NCI-H748 (cell line): ENCODE measurements at regions not wholly inside any gene's neighbourhood (a gene's known extent, or its start where the extent isn't known, plus 50 kb on each side); places are given as distances from the start of the nearest gene placed in this dataset.

Experiments used
- DNase-seq: peaks from one replicate; lab custom pipeline; 2025; ENCODE audit not compliant: unreplicated experiment; lab: John Stamatoyannopoulos, UW

- DNase-seq: no peak
Measured at GRCh38 chr1:233514946-233515391, 98.9 kb upstream of the KCNK1 start.

DNA sequence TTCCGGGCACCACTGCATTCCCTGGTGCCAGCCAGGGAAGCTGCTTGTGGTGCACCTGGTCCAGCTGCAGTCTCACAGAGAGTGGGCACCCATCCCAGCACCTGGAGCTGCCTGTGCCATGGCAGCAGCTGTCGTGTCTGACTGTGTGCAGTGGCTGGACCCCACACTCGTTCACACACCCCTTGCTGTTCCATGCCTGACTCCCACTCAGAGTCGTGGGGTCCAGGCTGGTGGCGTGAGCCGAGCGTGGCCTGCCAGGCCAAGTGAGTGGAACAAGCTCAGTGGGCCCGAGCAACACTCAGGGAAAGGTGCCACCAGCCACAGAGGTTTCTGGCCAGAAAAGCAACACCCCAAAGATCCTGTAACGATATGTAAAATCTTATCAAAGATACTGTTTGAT, 97.2 kb upstream of the KCNK1 start:
- DNase-seq: no peak

DNA sequence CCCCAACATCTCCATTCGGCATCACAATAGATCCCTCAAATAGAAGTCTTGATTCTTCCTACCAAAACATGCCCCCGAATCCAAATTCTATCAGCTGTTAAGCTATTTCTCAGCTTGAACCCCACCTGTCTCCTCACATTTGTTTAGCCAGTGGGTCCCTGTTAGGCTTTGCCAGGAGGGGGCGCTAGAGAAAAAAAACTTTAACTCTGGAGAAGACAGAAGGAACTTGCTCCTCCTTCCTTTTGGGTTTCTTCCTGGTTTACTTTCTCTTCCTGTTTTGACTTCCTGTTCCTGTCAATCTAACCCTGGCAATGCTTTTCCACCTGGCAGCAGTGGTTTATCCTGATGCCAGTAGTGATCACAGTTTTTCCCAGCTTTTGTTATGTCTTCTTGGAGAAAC, 95.6 kb upstream of the KCNK1 start:
- DNase-seq: peak; percentile 36

- DNase-seq: no peak
Measured at GRCh38 chr1:233520261-233521191, 93.4 kb upstream of the KCNK1 start.

- peak; percentile 46 for DNase-seq
Measured at GRCh38 chr1:233523047-233523446, 90.9 kb upstream of the KCNK1 start.

DNA sequence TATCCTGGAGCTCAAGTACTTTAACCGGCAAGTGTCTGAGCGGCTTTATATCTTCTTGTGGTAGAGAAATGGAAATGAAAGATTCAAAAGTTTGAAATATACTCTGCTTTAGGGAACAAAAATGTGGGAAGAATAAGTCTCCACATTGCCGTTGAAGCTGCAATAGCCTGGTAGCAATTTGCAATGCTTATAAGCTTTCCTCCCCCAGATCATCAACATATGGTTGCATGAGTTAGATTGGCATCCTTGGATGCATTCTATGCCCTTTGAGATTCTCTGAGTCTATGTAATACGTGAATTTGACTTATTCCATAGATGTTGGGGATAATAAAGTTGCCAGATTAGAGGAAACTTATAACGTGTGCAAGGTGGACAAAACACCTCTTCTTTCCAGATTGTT, 86.1 kb upstream of the KCNK1 start:
- DNase-seq: no peak

DNA sequence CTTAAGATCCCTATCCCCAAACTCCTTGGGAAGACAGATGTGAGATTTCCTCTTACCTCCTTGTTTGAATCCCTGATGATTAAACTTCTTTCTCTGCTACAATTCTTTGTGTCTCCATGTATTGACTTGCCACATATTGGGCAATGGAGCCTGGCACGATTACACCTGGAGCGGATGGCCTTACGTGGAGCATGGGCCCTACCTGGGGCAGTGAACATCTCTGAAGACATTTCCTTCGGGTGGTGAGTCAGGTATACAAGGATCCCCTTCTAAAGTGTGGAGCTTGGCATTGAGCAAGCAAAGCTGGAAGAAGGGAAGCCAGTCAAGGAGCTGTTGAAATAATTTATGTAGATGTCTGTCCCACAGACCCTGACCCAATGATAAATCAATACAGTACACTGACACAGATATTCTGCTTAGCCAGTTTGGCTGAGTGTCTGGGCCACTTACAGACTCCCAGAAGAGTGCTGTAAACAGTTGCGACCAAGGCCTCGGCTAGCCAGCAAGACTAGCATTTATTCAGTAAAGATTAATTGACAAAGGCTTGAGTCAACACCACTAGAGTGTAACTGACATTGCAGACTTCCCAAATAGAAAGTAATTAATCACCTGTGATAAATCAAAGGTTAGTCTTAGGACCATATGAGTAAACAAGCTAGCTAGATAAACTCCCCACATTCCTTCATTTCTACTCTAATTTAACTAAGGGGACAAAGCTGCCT, 83.1 kb upstream of the KCNK1 start:
- DNase-seq: no peak

- DNase-seq: no peak
Measured at GRCh38 chr1:233540816-233541215, 73.1 kb upstream of the KCNK1 start.

GRCh38 chr1:233543338-233544255, 70.3 kb upstream of the KCNK1 start:
- no peak for DNase-seq

DNA sequence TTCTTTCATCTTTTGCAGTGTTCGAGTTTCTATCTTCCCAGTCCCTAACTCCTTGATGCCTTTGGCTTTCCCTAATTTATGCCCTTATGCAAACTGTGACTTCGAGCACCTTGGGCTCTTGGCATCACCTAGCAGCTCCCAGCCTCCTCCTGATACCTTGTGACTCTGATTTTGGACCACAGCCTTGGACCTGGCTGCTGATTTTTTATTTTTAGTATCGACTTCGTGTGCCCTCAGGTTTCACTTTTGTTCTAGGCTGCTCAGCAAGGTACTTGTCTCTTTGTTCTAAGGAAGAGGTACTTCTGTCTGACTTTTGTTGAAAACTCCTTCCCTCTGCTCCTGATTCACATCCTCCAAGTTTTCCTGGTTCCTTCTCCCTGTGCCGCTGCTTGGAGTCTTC, 69.6 kb upstream of the KCNK1 start:
- no peak for DNase-seq

- no peak for DNase-seq
Measured at GRCh38 chr1:233547726-233548125, 66.2 kb upstream of the KCNK1 start.

GRCh38 chr1:233549404-233549803, 64.5 kb upstream of the KCNK1 start:
- no peak for DNase-seq

GRCh38 chr1:233549917-233550316, 64.0 kb upstream of the KCNK1 start:
- DNase-seq: no peak

- DNase-seq: no peak
Measured at GRCh38 chr1:233554037-233554436, 59.9 kb upstream of the KCNK1 start.

- no peak for DNase-seq
Measured at GRCh38 chr1:233561708-233562426, 52.0 kb upstream of the KCNK1 start.
